ENCODE measurements at regions not wholly inside any gene's neighbourhood (a gene's known extent, or its start where the extent isn't known, plus 50 kb on each side); places are given as distances from the start of the nearest gene placed in this dataset.

GRCh38 chr4:136768925-136769275 lies 763.4 kb downstream of the PCDH18 start:
- ATAC-seq, result no peak
- no peaks in the 10 kb centered on the region for H3K79me2 ChIP-seq (ENCODE audit: low read length)
- no peaks in the 10 kb centered on the region for H3K9me3 ChIP-seq (ENCODE audit: low read length)
- H3K9me2 ChIP-seq (replicated peaks; ENCODE audit: low read length), result no peaks in the 10 kb centered on the region
- intact Hi-C loops (cut with micrococcal nuclease), result no loop called here
- no peak overlapping the region for H3K9ac ChIP-seq (ENCODE audit: low read length)
- no peaks in the 10 kb centered on the region for H3K36me3 ChIP-seq (ENCODE audit: low read depth, low read length)
- no peaks in the 10 kb centered on the region for H4K20me1 ChIP-seq (ENCODE audit: low read length)
- no peaks in the 10 kb centered on the region for H3K4me1 ChIP-seq (ENCODE audit: insufficient read depth, low read length)
- TF ChIP-seq EZH2phosphoT487 (IDR thresholded peaks at IDR 0.05; ENCODE audit: borderline replicate concordance, low read length) (no peak), EZH2 (IDR thresholded peaks at IDR 0.05; ENCODE audit: low read length, unreplicated experiment) (no peak)
- TF ChIP-seq, protein P1, sequence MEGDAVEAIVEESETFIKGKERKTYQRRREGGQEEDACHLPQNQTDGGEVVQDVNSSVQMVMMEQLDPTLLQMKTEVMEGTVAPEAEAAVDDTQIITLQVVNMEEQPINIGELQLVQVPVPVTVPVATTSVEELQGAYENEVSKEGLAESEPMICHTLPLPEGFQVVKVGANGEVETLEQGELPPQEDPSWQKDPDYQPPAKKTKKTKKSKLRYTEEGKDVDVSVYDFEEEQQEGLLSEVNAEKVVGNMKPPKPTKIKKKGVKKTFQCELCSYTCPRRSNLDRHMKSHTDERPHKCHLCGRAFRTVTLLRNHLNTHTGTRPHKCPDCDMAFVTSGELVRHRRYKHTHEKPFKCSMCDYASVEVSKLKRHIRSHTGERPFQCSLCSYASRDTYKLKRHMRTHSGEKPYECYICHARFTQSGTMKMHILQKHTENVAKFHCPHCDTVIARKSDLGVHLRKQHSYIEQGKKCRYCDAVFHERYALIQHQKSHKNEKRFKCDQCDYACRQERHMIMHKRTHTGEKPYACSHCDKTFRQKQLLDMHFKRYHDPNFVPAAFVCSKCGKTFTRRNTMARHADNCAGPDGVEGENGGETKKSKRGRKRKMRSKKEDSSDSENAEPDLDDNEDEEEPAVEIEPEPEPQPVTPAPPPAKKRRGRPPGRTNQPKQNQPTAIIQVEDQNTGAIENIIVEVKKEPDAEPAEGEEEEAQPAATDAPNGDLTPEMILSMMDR (conservative IDR thresholded peaks at IDR 0.05; ENCODE audit: low read depth, low read length), result no peak
- H3K27ac ChIP-seq (ENCODE audit: low read length), result no peak overlapping the region
- no peak overlapping the region for H3K4me3 ChIP-seq (ENCODE audit: low read length)
- H3F3A ChIP-seq (ENCODE audit: low read length, unreplicated experiment), result no peaks in the 10 kb centered on the region
- ChIA-PET CTCF (no interaction called here), POLR2A (ENCODE audit: unreplicated experiment) (no interaction called here)
- no peak for DNase-seq
- no peak overlapping the region for H3K4me2 ChIP-seq (ENCODE audit: low read length)
- H2AFZ ChIP-seq (ENCODE audit: low read length), result no peak overlapping the region
- no TSS peak for BruUV-seq (replicated peaks)
- no peaks in the 10 kb centered on the region for H3K27me3 ChIP-seq (ENCODE audit: low read length)

- Histone ChIP-seq H3K9me3 (ENCODE audit: low read length) (no peaks in the 10 kb centered on the region), H3K27me3 (ENCODE audit: low read length) (no peaks in the 10 kb centered on the region), H3K9me2 (replicated peaks; ENCODE audit: low read length) (no peaks in the 10 kb centered on the region), H3K4me1 (ENCODE audit: insufficient read depth, low read length) (no peaks in the 10 kb centered on the region), H3K4me2 (ENCODE audit: low read length) (no peak overlapping the region), H3K79me2 (ENCODE audit: low read length) (no peaks in the 10 kb centered on the region), H3K27ac (ENCODE audit: low read length) (no peak overlapping the region), H3F3A (ENCODE audit: low read length, unreplicated experiment) (no peaks in the 10 kb centered on the region), H2AFZ (ENCODE audit: low read length) (no peak overlapping the region), H4K20me1 (ENCODE audit: low read length) (no peaks in the 10 kb centered on the region), H3K9ac (ENCODE audit: low read length) (no peak overlapping the region), H3K4me3 (ENCODE audit: low read length) (no peak overlapping the region), H3K36me3 (ENCODE audit: low read depth, low read length) (no peaks in the 10 kb centered on the region)
- CTCF ChIA-PET, result no interaction called here
- intact Hi-C loops (cut with micrococcal nuclease), result no loop called here
- POLR2A ChIA-PET (ENCODE audit: unreplicated experiment), result no interaction called here
- ATAC-seq (no peak), DNase-seq (no peak)
- no TSS peak for BruUV-seq (replicated peaks)
- no peak for TF ChIP-seq EZH2phosphoT487 (IDR thresholded peaks at IDR 0.05; ENCODE audit: borderline replicate concordance, low read length)
- no peak for TF ChIP-seq EZH2 (IDR thresholded peaks at IDR 0.05; ENCODE audit: low read length, unreplicated experiment)
- TF ChIP-seq, protein P1 (conservative IDR thresholded peaks at IDR 0.05; ENCODE audit: low read depth, low read length), result no peak
Measured at GRCh38 chr4:136768213-136768924, 763.9 kb downstream of the PCDH18 start.

DNA sequence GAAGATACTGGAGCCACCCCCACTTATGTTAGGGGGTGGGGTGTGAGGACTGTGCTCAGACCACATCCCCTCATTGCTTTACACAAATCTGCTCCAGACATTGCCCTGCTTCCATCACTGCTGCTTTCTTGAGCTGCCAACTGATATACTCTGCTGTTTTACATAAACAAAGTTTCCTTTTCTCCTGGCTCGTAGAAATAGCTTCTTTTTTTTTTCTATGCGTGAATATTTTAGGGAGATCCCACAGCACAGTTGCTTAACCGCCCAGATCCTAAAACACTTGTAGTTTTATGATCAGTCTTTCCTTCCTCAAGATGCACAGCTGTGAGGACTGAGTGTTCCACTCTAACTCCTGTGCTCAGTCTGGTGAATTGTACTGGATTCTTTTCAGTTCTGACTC lies 768.4 kb downstream of the PCDH18 start:
- H3K79me2 ChIP-seq (ENCODE audit: low read length), result no peaks in the 10 kb centered on the region
- ChIA-PET POLR2A (ENCODE audit: unreplicated experiment) (no interaction called here), CTCF (no interaction called here)
- no peaks in the 10 kb centered on the region for H3F3A ChIP-seq (ENCODE audit: low read length, unreplicated experiment)
- no peak overlapping the region for H3K4me2 ChIP-seq (ENCODE audit: low read length)
- no peaks in the 10 kb centered on the region for H3K9me2 ChIP-seq (replicated peaks; ENCODE audit: low read length)
- no peak overlapping the region for H3K4me3 ChIP-seq (ENCODE audit: low read length)
- no peaks in the 10 kb centered on the region for H4K20me1 ChIP-seq (ENCODE audit: low read length)
- intact Hi-C loops (cut with micrococcal nuclease), result no loop called here
- H3K27ac ChIP-seq (ENCODE audit: low read length), result no peak overlapping the region
- TF ChIP-seq EZH2 (IDR thresholded peaks at IDR 0.05; ENCODE audit: low read length, unreplicated experiment) (no peak), EZH2phosphoT487 (IDR thresholded peaks at IDR 0.05; ENCODE audit: borderline replicate concordance, low read length) (no peak)
- TF ChIP-seq, protein P1 (conservative IDR thresholded peaks at IDR 0.05; ENCODE audit: low read depth, low read length), result no peak
- BruUV-seq (replicated peaks), result no TSS peak
- no peaks in the 10 kb centered on the region for H3K9me3 ChIP-seq (ENCODE audit: low read length)
- H3K27me3 ChIP-seq (ENCODE audit: low read length), result no peaks in the 10 kb centered on the region
- no peak for ATAC-seq
- no peak for DNase-seq
- no peaks in the 10 kb centered on the region for H3K4me1 ChIP-seq (ENCODE audit: insufficient read depth, low read length)
- no peak overlapping the region for H2AFZ ChIP-seq (ENCODE audit: low read length)
- no peak overlapping the region for H3K9ac ChIP-seq (ENCODE audit: low read length)
- no peaks in the 10 kb centered on the region for H3K36me3 ChIP-seq (ENCODE audit: low read depth, low read length)
